LNCAP (cell line): ENCODE measurements at regions not wholly inside any gene's neighbourhood (a gene's known extent, or its start where the extent isn't known, plus 50 kb on each side); places are given as distances from the start of the nearest gene placed in this dataset.

Source experiments
- TF ChIP-seq, protein P1 (sequence below): fragments of 450-650 bp; IDR thresholded peaks from 2 replicates; pipeline ENCODE4 v1.5.1; 2017; ENCODE audit warnings: mild to moderate bottlenecking

GRCh38 chr4:184957446-184958115 is 60.7 kb upstream of the HELT start:
- TF ChIP-seq, protein P1, sequence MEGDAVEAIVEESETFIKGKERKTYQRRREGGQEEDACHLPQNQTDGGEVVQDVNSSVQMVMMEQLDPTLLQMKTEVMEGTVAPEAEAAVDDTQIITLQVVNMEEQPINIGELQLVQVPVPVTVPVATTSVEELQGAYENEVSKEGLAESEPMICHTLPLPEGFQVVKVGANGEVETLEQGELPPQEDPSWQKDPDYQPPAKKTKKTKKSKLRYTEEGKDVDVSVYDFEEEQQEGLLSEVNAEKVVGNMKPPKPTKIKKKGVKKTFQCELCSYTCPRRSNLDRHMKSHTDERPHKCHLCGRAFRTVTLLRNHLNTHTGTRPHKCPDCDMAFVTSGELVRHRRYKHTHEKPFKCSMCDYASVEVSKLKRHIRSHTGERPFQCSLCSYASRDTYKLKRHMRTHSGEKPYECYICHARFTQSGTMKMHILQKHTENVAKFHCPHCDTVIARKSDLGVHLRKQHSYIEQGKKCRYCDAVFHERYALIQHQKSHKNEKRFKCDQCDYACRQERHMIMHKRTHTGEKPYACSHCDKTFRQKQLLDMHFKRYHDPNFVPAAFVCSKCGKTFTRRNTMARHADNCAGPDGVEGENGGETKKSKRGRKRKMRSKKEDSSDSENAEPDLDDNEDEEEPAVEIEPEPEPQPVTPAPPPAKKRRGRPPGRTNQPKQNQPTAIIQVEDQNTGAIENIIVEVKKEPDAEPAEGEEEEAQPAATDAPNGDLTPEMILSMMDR, result no peak

DNA sequence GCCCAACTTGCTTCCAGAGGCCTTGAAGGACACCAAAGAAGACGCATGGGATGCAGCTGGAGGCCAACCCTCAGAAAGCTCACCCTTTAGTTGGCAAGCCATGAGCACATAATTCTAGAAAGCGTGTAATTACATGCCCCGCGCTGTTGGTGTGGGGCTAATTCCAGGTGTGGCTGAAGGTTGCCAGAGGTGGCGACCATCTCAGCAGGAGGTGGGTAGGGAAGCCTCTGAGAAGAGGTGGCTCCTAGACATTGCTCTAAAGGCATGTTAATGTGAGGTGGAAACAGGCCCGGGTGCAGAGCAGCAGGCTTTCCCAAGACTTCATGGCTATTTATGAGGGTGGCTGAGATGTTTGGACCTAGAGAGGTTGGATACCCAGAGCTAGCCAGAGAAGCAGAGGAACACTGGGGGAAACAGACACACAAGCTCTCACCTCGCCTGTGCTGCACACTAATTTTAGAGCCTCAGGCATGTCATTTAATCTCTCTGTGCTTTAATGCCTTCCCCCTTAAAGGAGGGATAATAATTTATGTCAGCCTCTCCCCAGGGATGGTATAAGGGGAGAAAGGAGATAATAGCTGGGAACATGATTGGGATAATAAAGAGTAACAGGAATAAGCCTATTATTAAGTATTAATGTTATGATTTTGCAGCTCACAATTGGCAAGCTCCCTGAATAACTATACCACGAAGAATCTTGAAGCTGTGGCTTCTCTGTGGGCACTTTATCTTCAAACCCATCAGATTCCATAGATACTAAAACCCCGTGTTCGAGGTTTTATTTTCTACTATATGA is 60.0 kb upstream of the HELT start:
- TF ChIP-seq, protein P1, result no peak

DNA sequence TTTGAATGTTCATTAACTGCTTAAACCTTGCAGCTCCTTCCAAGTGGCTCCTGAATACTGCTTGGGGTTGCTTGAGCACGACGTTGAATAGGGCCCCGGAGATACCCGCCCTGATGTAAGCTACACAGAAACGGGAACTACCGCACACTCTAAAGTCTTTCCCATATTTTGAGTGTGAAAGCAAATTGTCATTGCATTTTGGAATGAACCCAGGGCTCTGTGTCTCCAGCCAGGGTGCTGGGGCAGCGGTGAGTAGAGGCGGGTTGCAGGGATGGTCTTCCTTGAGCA is 59.4 kb upstream of the HELT start:
- TF ChIP-seq, protein P1, result no peak

DNA sequence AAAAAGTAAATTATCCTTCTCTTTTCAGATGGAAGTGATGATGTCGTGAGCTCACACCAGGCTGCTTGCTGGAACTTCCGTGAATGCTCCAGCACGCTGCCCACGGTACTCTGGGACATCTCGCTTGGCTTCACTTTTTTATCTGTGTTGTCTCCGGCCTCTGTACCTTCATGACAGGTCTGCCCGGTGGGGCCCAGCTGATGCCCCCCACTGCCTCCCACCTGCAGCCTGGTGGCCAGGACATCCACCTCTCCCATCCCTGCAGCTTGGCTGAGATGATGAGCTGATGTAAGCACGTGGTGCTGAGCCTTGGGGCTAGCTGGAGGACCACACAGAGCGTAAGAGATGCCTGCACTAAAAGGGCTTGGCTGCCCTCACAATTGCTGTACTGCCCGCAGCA is 59.0 kb upstream of the HELT start:
- TF ChIP-seq, protein P1, result no peak

DNA sequence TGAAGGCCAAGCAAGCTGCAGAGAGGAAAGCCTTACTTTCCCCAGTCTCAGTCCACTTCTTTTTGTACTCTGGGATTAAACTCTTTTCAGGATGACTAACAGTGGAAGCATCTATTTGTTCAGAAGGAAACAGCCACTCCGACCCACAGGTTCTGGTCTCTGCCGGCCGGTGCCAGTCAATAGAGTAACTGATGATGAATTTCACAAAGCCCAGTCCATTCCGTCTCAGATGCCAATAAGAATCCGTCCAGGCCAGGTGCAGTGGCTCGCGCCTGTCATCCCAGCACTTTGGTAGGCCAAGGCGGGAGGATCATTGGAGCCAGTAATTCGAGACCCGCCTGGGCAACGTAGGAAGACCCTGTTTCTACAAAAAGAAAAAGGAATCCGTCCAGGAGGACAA is 58.5 kb upstream of the HELT start:
- TF ChIP-seq, protein P1, result no peak

GRCh38 chr4:184960505-184960971 is 57.8 kb upstream of the HELT start:
- TF ChIP-seq, protein P1, result no peak

GRCh38 chr4:184961660-184962059 is 56.6 kb upstream of the HELT start:
- TF ChIP-seq, protein P1, result no peak
